ENCODE measurements at regions not wholly inside any gene's neighbourhood (a gene's known extent, or its start where the extent isn't known, plus 50 kb on each side); places are given as distances from the start of the nearest gene placed in this dataset.
A peak's percentile ranks its signal among the peaks of the same experiment; 100 is the strongest.
"Not testable (repeated sequence)": the region's sequence is repeated elsewhere in the genome, so short reads cannot be mapped to it uniquely, and the experiment has no call there.

DNA sequence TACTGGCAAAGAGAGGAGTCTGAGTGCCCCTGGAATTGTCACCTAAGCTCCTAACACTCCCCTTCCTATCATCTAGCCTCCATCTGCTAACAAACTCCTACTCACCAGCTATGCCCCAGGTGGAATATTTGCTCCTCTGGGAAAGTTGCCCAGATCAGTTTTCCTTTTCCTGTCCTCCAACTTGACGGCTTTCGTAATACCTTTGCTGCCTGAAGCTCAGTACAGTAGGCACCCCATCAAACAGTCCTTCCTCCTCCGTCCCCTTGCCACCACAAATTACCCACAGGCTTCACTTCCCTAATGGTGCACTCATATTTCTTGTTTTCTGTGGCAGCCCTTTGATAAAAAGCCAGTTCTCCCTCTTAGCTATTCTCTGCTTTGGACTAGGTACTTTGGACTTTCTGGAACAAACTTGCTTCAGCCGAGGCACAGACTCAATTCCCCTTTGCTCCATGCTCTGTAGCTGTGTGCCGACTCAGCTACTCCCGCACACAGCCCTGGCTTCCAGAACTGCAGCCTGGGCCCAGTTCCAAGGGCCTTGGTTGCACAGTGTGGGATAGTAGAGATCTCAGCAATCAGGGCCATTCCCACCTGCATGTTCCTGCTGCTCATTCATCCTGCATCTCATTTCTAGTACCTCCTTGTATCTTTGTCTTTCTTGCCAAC, 605.1 kb downstream of the BCOR start:
- no peak for DNase-seq (ENCODE audit: low read depth in 2 of 3, low spot score in 1 of 3)

DNA sequence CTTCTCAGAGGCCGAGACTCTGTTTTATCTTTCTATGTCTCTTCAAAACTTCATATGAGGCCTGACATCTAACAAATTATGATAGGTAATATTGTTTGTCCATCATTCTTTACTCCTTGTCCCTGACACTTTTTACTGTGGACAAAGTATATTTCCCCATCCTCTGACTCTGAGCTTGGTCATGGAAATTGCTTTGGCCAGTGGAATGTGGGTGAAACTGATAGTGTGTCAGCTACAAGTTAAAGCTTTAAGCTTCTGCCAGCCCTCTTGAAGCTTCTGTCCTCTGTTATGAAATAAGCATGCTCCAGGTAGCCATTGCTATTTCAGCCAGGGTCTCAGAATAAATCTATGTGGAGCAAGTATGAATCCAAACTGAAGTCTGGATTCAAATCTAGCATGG, 604.6 kb downstream of the BCOR start:
- DNase-seq (ENCODE audit: low read depth in 2 of 3, low spot score in 1 of 3), result no peak

DNA sequence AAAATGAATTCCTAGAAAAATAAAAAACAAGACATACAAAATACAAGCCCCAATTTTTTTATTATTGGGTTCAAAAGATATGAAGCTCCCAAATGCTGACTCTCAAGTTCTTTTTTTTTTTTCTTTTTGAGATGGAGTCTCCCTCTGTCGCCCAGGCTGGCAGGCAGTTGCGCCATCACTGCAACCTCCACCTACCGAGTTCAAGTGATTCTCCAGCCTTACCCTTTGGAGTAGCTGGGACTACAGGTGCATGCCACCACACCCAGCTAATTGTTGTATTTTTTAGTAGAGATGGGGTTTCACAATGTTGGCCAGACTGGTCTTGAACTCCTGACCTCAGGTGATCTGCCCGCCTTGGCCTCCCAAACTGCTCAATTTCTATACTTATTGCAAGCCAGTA, 600.6 kb downstream of the BCOR start:
- not testable (repeated sequence) for DNase-seq (ENCODE audit: low read depth in 2 of 3, low spot score in 1 of 3)

DNA sequence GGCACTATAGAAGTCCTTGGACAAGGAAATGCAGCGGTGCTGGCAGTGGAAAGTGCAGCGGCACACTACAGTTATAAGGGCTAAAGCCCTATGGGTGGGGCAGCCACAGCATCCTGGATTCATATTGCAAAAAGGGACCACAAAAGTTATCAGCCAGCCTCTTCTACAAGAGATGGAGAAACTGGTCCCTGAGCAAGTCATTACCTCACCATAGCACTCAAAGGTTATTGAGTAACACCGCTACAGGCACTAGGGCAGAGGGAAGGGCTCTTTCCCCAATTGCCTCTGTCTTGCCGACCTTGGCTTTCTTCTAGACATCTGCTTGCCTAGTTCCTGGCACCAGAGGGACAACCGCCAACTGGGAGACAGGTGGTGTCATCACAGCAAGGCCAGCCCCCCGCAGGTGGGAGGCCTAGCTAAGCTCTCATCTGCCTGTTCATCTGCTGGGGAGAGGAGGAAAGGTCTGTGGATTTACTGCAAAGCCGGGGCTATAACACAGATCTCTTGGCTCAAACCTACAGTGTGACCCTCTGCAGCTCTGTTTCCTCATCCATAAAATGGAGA, 600.0 kb downstream of the BCOR start:
- no peak for DNase-seq (ENCODE audit: low read depth in 2 of 3, low spot score in 1 of 3)

DNA sequence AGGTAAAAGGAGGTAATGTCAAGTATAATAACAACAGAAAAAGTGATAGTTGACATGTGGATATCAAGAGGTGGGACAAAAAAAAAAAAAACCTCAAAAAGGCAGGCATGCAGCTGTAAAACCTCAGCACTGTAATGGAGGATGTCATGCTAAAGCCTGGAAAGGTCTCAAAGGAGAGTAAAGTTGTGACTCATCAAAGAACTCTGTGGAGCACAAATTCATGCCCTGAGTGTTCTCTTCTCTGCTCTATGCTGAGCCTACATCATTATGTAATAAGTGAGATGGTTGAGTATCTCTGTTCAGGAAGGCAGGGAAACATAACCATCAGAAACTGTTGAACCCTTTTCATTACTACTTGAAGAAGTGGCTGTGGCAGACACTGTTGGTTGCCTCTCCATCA, 597.8 kb downstream of the BCOR start:
- DNase-seq (ENCODE audit: low read depth in 2 of 3, low spot score in 1 of 3), result no peak

DNA sequence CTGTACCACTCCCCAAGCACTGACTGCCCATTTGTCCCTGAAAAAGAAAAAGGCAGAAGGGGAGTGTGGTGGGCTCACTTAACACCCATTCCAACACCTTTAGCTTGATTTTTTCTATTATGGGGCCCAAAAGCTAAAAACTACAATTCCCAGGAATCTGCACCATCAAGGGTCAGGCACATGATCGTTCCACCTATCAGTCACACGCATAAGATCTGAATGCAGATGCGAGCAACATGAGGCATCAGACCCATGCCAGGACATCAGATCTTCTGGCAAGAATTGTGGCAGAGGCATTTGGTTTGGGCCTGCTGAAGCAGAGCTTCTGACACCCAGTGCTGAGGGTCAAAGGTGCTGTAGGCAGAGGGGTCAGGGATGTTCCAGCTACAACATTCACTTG, 595.9 kb downstream of the BCOR start:
- DNase-seq (ENCODE audit: low read depth in 2 of 3, low spot score in 1 of 3), result no peak

DNA sequence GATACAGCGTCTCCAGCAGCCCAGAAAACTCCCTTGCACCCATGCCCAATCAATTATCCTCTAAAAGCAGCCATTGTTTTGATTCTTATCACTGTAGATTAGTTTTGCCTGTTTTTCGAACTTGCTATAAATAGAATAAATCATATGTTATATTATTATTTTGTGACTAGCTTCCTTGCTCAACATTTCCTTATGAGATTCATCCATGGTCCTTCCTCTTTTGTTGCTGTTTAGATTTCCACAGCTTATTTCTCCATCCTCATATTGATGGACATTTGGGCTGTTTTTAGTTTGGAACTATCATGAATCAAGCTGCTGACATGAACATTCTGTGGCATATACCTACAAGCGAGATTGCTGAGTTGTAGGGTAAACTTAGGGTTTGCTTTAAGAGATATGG, 595.3 kb downstream of the BCOR start:
- DNase-seq (ENCODE audit: low read depth in 2 of 3, low spot score in 1 of 3), result no peak

DNA sequence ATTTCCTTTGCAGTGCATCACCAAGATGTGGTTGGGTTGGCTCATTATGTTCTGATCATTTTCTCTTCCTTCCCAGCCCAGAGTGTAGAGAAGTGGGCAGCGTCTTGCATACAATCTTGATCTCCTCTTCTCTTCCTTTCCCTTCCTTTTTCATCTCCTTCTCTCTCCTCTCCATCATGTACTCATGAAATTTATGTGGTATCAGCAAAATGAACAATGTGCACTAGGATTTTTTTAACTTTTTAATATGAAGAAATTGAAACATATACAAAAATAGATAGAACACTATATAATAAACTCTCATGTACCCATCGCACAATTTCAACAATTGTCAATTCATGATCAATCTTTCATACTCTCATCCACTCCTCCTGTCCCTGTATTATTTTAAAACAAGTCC, 593.5 kb downstream of the BCOR start:
- DNase-seq (ENCODE audit: low read depth in 2 of 3, low spot score in 1 of 3), result no peak

DNA sequence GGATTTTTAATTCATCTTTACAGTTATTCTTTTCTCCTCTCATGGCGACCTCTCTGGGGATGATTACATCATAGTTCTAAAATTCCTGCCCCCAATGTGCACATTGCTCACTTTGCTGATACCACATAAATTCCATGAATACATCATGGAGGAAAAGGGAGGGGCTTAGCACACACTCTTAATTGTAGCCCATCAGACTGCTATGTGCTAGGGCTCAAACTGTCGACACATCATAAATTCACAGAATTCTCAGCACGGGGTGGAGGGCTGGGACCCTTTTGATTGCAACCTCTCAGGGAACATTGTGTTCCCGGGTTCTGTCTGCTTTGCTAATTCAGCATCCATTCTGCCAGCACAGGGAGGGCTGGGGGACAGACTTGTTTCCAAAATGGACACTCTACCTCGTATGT, 592.9 kb downstream of the BCOR start:
- no peak for DNase-seq (ENCODE audit: low read depth in 2 of 3, low spot score in 1 of 3)

DNA sequence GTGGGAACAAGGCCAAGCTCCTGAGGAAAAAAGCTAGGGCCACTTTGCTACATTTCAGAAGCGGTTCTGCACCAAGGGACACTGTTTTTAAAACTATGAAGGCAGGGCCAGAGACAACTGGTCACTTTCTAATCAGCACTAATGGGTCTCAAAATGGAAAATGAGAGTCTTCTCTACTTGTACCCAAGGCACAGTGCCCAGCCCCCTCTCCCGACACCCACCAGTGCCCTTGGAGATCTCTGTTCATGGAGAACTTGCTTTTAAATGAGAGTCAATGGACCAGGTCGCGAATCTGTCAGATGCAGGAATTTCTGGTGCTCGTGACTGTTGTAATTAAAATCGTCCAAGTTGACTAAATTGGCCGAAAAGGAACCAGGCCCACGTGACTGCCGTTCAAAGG, 591.6 kb downstream of the BCOR start:
- DNase-seq (ENCODE audit: low read depth in 2 of 3, low spot score in 1 of 3), result no peak

DNA sequence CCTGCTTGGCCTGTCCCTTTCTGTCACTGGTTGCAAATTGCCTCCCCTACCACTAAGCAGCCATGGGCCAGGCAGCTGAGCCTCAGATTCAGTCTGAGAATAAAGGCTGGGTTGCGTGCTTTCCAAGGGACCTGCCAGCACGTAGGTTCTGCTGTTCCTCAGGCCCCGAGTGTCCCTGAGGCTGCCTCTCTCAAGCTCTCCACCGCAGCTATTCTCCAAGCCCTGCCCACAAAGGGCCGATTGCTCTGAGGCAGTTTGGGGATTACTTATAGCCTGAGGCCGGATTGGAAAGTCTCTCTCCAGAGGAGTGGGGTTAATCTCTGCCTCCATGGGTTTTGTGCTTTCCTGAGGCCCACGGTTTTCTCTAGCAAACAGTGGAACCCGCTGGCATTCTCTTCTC, 590.7 kb downstream of the BCOR start:
- DNase-seq (ENCODE audit: low read depth in 2 of 3, low spot score in 1 of 3), result no peak

DNA sequence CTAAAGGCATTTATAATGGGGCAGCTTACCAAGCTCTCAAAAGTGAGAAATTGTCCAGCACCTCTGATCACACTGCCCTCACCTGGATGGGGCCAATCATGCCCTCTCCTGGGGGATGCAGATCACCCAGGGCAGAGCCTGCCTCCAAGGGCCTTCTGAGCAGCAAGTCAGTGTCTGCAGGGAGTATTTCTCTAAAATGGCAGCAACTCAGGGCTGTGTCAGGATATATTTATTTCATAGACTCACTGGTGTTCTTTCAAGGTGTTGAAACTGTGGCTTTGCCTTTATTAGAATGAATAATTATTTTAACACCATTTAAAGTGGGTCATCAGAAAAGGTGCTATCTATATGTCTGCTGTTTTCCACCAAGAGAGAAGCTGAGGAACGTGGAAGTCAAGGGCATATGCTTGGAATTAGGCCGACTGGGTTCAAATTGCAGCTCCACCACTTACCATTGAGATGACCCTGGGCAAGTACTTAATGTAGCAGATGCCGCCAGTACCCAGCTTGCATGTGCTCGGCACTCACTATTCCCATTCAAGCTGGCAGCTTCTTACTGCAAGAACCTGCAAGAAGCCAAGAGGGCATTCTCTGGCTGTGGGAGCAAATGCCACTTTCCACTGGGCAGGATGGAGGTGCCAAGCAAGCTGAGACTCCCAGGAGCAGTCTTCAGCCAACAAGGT, 590.0 kb downstream of the BCOR start:
- DNase-seq (ENCODE audit: low read depth in 2 of 3, low spot score in 1 of 3), result no peak

DNA sequence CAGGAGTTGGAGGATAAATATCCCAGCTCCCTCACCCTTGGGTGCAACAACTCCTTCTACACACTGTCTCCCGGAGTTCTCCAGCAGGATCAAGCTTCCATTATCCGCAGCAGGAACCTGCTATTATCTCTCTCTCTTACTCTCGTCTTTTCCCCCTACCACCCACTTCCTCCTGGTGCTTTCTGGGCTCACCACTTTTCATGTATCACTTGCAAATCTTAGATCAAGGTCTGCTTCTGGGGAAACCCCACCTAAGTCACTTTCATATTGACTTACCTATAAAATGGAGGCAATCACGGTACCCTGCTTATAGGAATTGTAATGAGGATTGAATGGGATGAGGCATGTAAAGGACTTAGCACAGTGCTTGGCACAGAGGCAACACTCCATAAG, 589.5 kb downstream of the BCOR start:
- DNase-seq (ENCODE audit: low read depth in 2 of 3, low spot score in 1 of 3), result peak in 1 of 3 donors; percentile 14

DNA sequence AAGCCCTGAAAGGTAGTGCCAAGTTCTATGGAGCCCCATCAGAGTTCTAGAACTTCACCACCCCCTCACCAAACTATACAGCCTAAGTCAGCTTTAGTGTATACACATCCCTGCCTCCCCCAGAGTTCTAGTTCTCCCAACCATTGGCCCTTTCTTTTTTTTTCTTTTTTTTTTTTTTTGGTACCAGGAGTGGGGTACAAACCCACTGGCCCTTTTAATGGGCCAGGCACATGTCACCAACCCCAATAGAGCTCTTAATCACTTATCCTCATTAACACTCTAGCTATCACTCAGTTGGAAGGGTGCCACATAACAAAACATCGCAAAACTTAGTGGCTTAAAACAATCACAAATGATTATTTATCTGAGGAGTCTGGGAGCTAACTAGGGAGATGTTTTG, 588.6 kb downstream of the BCOR start:
- DNase-seq (ENCODE audit: low read depth in 2 of 3, low spot score in 1 of 3), result no peak

DNA sequence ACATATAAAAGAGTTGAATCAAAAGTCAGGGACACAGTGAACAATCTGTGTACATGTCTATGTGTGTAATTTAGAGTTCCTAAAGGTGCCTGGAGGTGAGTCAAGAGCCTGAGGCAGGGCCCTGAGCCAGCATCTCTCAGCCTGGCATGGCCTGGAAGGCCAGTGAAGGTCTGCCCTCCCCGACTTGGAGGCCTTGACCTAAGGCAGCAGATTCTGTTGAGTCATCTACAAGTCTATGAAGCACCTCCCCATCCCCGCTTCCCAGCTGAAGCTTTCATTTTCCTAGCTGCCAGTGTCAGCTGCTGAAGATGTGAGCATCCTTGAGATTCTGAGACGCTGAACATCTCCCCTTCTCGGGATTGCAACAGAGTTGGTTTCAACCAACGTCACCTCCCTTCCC, 583.9 kb downstream of the BCOR start:
- DNase-seq (ENCODE audit: low read depth in 2 of 3, low spot score in 1 of 3), result no peak

DNA sequence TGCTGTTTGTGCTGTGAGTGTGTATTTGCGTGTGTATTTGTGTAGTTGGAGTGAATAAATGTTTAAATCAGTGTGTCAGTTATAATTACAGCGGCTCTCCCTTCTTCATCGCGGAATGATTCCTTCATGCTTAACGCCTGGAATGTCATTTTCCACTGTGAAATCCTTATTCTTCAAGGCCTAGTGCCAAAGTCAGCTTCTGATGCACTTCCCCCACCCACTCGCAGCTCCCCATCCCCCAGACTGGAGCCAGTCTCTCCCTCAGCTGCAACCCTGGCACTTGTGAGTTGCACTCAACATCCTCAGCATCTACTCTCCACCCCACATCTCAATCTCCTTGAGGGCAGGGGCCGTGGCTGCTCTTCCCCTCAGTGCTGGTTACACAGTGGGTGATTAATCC, 583.0 kb downstream of the BCOR start:
- no peak for DNase-seq (ENCODE audit: low read depth in 2 of 3, low spot score in 1 of 3)

DNA sequence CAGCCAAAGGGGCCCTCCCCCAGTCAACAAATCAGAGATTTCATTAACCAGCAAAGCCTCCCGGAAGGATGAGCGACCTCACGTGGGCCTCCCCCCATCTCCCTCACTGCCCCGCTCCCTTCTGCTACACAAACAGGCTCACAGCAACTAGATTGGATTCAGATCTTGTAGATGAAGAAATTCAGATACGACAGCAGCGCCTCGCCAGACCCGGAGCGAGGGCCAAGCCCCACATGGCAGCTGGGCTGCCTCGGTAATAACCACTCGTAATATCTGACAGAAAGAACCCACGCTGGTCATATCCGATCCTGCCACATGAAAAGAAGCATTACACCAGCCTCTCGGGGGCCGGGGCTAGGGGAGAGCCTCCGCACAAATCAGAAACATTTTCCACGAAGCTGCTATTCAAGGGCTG, 581.3 kb downstream of the BCOR start:
- DNase-seq (ENCODE audit: low read depth in 2 of 3, low spot score in 1 of 3), result no peak

DNA sequence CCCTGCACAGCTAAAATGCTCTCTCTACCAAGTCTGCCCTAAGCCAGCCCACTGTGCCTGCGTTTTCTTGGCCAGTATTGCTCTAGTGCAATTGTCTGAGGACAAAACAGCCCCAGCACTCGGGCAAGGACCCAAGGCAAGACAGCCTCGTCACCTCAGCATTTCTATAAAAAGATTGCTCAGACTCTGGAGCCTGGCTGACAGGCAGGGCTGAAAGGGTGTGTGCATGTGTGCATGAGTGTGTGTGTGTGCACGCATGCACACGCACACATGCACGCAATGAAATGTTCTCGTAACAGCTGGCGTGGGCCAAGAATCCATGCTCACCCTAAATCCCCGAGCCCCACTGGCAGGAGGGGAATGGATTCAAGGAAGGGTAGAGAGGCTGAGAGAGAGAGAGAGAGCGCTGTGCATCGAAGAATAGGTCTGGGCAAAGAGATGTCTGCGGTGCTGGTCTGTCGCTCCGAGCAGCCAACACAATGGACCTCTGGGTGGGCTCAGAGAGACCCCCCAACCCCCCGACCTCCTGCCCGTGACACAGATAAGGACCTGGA, 579.2 kb downstream of the BCOR start:
- DNase-seq (ENCODE audit: low read depth in 2 of 3, low spot score in 1 of 3), result no peak

DNA sequence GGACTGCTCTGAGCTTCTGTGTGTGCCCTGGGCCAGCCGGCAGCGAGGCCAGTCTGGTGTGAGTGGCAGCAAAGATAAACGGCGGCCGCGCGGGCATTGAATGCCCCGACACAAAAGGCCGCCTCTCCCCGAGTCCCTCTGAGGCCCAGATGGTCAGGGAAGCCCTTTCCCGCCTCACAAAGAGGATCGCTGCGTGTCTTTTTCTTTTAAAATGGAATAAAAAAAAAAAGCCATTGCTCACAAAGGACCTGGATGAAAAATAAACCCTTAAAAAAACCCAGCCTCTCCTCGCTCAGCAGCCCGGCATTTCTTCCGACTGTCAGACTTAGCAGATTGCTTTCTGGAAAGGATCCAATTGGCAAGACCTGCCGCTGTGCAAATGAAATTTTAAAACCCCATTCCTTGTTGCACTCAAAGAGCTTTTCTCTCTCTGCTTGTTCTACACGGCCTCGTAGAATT, 578.7 kb downstream of the BCOR start:
- DNase-seq (ENCODE audit: low read depth in 2 of 3, low spot score in 1 of 3), result no peak

DNA sequence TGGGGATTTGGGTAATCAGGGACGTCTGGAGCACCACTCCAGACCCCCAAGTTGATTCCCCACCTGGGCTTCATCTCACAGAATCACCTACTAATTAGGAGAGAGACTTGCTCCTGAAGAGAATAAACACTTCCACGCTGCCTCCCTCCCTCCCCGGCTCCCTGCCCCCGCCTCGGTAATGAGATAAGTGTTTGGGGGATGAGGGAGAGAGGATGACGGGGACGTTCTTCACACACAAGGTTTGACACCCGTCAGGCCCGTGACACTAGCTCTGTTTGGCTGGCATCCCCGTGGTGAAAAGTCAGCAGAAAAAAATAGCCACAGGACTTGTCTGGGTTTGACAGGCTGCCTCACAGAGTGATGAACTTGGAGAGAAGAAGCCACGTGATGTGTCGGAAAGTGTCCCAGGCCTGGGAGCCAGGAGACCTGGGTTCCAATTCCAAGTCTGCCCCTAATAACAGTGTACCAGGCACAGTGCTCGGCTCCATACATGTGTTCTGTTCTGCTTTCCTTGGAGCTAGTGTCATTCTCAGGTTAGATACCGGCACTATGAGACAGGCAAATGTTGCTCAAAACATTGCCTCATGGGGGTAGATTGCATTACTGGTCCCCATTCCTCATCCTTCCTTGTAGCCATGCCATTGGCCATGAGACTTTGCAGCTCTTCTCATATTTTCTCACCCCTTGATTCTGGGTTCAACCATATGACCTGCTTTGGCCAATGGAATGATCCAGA, 578.0 kb downstream of the BCOR start:
- no peak for DNase-seq (ENCODE audit: low read depth in 2 of 3, low spot score in 1 of 3)

DNA sequence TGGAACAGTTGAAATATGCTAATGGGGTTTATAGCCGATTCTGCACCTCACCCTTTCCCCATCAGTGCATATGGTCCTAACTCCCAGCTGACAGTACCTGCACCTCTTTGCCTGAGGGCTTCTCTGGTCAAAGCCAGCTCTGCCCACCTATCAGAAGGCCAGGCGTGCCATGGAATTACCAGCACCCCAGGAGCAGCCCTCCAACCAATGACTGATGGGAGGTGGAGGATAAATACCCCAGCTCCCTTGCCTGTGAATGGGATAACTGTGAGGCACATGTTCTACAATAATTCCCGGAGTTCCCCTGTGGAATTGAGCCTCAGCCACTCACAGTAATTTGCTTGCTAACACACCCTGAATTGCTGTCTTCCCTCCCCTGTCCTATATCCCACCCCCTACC, 572.0 kb downstream of the BCOR start:
- DNase-seq (ENCODE audit: low read depth in 2 of 3, low spot score in 1 of 3), result no peak

DNA sequence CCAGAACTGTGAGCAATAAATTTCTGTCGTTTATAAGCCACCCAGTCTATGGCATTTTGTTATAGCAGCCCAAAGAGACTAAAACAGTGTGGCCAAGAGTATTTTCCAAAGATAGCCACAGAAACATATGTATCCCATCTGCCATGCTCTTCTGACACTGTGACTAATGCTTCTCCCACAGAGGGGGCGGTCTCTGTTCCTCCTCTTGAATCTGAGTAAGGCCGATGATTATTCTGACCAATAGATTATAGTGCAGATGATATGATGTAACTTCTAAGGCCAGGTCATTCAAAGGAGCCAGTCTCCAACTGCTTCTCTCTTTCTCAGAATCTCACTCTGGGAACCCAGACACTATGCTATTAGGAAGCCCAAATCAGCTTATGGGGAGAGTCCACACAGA, 570.7 kb downstream of the BCOR start:
- no peak for DNase-seq (ENCODE audit: low read depth in 2 of 3, low spot score in 1 of 3)

Data from stimulated activated CD4-positive, alpha-beta T cell treated with anti-CD3 and anti-CD28 coated beads, Interleukin-12 subunit alpha, Interleukin-12 subunit beta, amount 100 ng/mL, for 48 hours (primary cell).